ENCODE measurements at regions not wholly inside any gene's neighbourhood (a gene's known extent, or its start where the extent isn't known, plus 50 kb on each side); places are given as distances from the start of the nearest gene placed in this dataset.
"Not testable (repeated sequence)": the region's sequence is repeated elsewhere in the genome, so short reads cannot be mapped to it uniquely, and the experiment has no call there.

DNA sequence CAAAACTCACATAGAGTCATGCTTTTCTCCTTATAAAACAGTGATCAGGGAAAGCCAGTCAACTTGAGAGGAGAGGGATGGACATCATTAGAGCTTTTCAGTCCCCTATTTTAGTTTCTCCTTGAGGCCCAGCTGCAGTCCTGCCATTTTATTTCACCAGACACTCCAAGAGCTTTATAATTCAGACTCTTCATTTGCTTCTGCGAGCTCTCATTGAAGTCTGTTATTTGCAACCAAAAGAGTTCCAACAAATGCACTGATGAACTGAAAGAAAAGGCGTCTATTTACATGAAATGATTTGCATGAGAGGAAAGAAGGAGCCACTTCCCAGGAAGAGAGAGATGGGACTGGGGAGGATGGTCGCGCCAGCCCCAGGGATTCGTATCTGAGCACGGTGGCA, 86.8 kb downstream of the NDUFA12 start:
- no peaks in the 10 kb centered on the region for H3K4me1 ChIP-seq
- intact Hi-C loops (cut with DNase I), result no loop called here
- peaks cover 0 to 7% (median 0%) of the 10 kb centered on the region in 4 donors for H3K9me3 ChIP-seq
- H3K27ac ChIP-seq (replicated peaks in 1 of 4), result no peak overlapping the region
- no peak for DNase-seq (ENCODE audit: extremely low spot score)
- TF ChIP-seq POLR2A (IDR thresholded peaks at IDR 0.05; ENCODE audit: low read depth) (no peak), EP300 (IDR thresholded peaks at IDR 0.05) (no peak), POLR2AphosphoS5 (IDR thresholded peaks at IDR 0.05) (no peak)
- TF ChIP-seq, protein P1, sequence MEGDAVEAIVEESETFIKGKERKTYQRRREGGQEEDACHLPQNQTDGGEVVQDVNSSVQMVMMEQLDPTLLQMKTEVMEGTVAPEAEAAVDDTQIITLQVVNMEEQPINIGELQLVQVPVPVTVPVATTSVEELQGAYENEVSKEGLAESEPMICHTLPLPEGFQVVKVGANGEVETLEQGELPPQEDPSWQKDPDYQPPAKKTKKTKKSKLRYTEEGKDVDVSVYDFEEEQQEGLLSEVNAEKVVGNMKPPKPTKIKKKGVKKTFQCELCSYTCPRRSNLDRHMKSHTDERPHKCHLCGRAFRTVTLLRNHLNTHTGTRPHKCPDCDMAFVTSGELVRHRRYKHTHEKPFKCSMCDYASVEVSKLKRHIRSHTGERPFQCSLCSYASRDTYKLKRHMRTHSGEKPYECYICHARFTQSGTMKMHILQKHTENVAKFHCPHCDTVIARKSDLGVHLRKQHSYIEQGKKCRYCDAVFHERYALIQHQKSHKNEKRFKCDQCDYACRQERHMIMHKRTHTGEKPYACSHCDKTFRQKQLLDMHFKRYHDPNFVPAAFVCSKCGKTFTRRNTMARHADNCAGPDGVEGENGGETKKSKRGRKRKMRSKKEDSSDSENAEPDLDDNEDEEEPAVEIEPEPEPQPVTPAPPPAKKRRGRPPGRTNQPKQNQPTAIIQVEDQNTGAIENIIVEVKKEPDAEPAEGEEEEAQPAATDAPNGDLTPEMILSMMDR (IDR thresholded peaks at IDR 0.05), result no peak
- no peaks in the 10 kb centered on the region for H3K27me3 ChIP-seq
- H3K36me3 ChIP-seq, result no peaks in the 10 kb centered on the region
- WGBS, result 93% methylated on average over 6 of the region's 6 CpGs
- no peak overlapping the region for H3K4me3 ChIP-seq

DNA sequence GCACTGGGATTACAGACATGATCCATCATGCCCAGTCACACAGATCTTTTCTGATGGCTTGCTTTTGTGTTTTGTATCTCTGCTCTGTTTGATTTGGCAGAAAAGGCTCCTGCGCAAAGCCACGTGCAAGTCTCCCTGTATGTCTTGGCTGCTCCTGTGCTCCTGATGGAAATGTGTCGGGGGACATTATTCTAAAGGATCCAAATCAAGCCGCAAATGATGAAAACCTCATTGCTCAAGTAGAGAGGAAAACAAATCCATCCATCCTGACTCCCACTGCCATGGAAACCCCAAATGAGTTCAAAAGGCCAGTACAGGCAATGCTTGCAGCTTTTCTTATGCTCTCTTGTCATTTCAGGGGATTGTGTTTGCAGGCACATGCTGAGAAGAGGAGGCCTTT, 93.8 kb downstream of the NDUFA12 start:
- no peak overlapping the region for H3K4me3 ChIP-seq
- intact Hi-C loops (cut with DNase I), result no loop called here
- no peaks in the 10 kb centered on the region for H3K27me3 ChIP-seq

DNA sequence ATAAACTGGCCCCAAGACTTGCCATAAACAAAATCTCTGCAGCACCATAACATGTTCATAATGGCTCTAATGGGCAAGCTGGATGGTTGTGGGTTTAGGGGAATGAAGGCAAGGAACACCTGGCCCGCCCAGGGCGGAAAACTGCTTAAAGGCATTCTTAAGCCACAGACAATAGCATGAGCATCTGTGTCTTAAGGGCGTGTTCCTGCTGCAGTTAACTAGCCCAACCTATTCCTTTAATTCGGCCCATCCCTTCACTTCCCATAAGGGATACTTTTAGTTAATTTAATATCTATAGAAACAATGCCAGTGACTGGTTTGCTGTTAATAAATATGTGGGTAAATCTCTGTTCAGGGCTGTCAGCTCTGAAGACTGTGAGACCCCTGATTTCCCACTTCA, 97.7 kb downstream of the NDUFA12 start:
- H3K36me3 ChIP-seq; H3K9me3 ChIP-seq; H3K27me3 ChIP-seq; H3K4me1 ChIP-seq; H3K27ac ChIP-seq (replicated peaks in 1 of 4); intact Hi-C loops (cut with DNase I); DNase-seq (ENCODE audit: extremely low spot score); H3K4me3 ChIP-seq: not testable (repeated sequence)
- WGBS, result 95% methylated on average over 4 of the region's 4 CpGs

More for the DNA sequence above, 93.8 kb downstream of the NDUFA12 start:
- Histone ChIP-seq H3K36me3 (no peaks in the 10 kb centered on the region), H3K9me3 (peaks cover 0 to 13% (median 0%) of the 10 kb centered on the region in 4 donors), H3K27ac (replicated peaks in 1 of 4) (no peak overlapping the region), H3K4me1 (no peaks in the 10 kb centered on the region)
- no peak for DNase-seq (ENCODE audit: extremely low spot score)
- TF ChIP-seq POLR2AphosphoS5 (IDR thresholded peaks at IDR 0.05), result no peak
- TF ChIP-seq EP300 (IDR thresholded peaks at IDR 0.05), result no peak
- TF ChIP-seq, protein P1 (IDR thresholded peaks at IDR 0.05), result no peak
- no peak for TF ChIP-seq POLR2A (IDR thresholded peaks at IDR 0.05; ENCODE audit: low read depth)
- 52% methylated on average over 4 of the region's 4 CpGs for WGBS

DNA sequence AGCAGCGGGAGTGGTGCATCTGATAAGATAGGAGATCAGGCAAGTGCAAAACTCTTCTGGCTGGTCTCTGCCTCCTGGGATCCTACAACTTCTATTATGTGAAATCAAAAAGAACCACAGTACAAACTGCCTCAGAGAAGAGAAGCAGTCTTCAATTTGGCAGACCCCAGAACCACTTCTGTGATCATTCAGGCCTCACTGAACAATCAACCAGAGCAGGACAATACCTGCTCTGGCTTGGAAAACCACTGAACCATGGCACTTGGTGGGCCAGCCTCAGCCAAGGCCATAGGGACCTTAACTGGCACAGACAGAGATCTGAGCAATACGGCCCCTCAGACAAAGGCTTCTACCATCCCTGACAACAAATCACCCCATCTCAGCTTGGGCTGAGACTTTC, 103.0 kb downstream of the NDUFA12 start:
- 86% methylated on average over 2 of the region's 2 CpGs for WGBS
- no peak for DNase-seq (ENCODE audit: extremely low spot score)
- H3K27me3 ChIP-seq, result no peaks in the 10 kb centered on the region
- peaks cover 0 to under 1% (median 0%) of the 10 kb centered on the region in 4 donors for H3K9me3 ChIP-seq
- no peaks in the 10 kb centered on the region for H3K36me3 ChIP-seq
- intact Hi-C loops (cut with DNase I), result no loop called here
- no peaks in the 10 kb centered on the region for H3K4me1 ChIP-seq
- no peak overlapping the region for H3K27ac ChIP-seq (replicated peaks in 1 of 4)
- H3K4me3 ChIP-seq, result no peak overlapping the region
- TF ChIP-seq POLR2A (IDR thresholded peaks at IDR 0.05; ENCODE audit: low read depth), result no peak
- TF ChIP-seq EP300 (IDR thresholded peaks at IDR 0.05), result no peak
- TF ChIP-seq, protein P1 (IDR thresholded peaks at IDR 0.05), result no peak

DNA sequence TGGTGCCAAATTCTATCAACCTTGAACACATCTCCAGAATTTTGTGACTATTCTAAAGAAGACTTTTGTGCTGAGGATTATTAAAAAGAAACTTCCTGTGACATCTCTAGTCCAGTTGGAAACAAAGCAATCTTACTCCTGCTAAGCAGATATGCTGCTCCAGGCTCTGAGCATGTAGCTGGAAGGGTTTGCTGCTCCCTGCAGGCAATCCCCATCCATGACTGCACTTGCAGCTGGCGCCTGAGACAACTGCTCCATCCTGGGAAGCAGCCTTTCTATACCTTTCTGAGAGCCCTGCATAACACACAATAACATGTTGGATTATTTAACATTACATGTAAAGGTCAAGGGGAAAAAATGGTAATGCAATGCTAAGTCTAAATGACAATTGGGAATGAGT, 105.1 kb downstream of the NDUFA12 start:
- H3K4me3 ChIP-seq, result no peak overlapping the region
- no peaks in the 10 kb centered on the region for H3K36me3 ChIP-seq
- DNase-seq (ENCODE audit: extremely low spot score), result no peak
- no peaks in the 10 kb centered on the region for H3K27me3 ChIP-seq
- TF ChIP-seq, protein P1 (IDR thresholded peaks at IDR 0.05), result peak; percentile 22 to 42 (median 32)
- no peak for TF ChIP-seq EP300 (IDR thresholded peaks at IDR 0.05)
- H3K4me1 ChIP-seq, result no peaks in the 10 kb centered on the region
- intact Hi-C loops (cut with DNase I), result no loop called here
- no peaks in the 10 kb centered on the region for H3K9me3 ChIP-seq
- WGBS, result 93% methylated on average over 1 of the region's 1 CpG
- H3K27ac ChIP-seq (replicated peaks in 1 of 4), result no peak overlapping the region

Data from esophagus muscularis mucosa (tissue), 4 donors.